Adrenal gland (tissue), 9 donors: ENCODE measurements at regions not wholly inside any gene's neighbourhood (a gene's known extent, or its start where the extent isn't known, plus 50 kb on each side); places are given as distances from the start of the nearest gene placed in this dataset.

Source experiments
- DNase-seq, 7 donors: peaks; one replicate each; pipeline ENCODE4 v3.0.0-alpha.2; 2019 to 2020
- H3K27ac ChIP-seq, 5 donors: fragments of 200-600 bp; sonication (generic) in 4 of 5; 1 replicate in 3 of 5; 2 replicates in 2 of 5; pipeline versions ENCODE4 v1.5.1 to v1.8.0; 2016 to 2020; ENCODE audit warnings: mild to moderate bottlenecking in 1 of 5
- H3K27me3 ChIP-seq: fragments of 200-600 bp; 2 replicates; pipeline ENCODE4 v1.8.0; 2021
- H3K36me3 ChIP-seq, 2 donors: fragments of 200-600 bp; replicated peaks in 1 of 2; 1 replicate in 1 of 2; 2 replicates in 1 of 2; pipeline versions ENCODE4 v1.5.1 to v1.8.0; 2018 to 2022
- H3K4me1 ChIP-seq, 2 donors: fragments of 200-600 bp; replicated peaks in 1 of 2; 1 replicate in 1 of 2; 2 replicates in 1 of 2; pipeline versions ENCODE4 v1.5.1 to v1.8.0; 2018 to 2021
- H3K4me3 ChIP-seq, 4 donors: fragments of 200-600 bp; sonication (generic) in 3 of 4; one replicate each; pipeline ENCODE4 v1.5.1; 2016 to 2018
- H3K9me3 ChIP-seq, 3 donors: fragments of 200-600 bp; sonication (generic) in 1 of 3; replicated peaks in 1 of 3; 1 replicate in 2 of 3; 2 replicates in 1 of 3; pipeline versions ENCODE4 v1.5.1 to v1.8.0; 2016 to 2021
- POLR2A ChIP-seq, 2 donors: fragments of 450-650 bp; IDR thresholded peaks; one replicate each; pipeline ENCODE4 v1.6.1; 2017; ENCODE audit warnings: antibody characterized with exemption in 2 of 2, mild to moderate bottlenecking in 2 of 2, moderate library complexity in 1 of 2
- WGBS, 4 donors: extraction: QIAGEN DNeasy Blood & Tissue Kit in 2 of 4; methylation state at CpG; one replicate each; pipeline versions ENCODE4 v1.1.5 to v1.1.7; 2013 to 2017; 5-methylcytosine and 5-hydroxymethylcytosine counted together
- intact Hi-C, 2 donors: fragments of 100-400 bp; cut with DNase I; formaldehyde crosslinking; loops; one replicate each; pipeline versions ENCODE4 v1.14.1 to v1.15.0; 2022 to 2023
- TF ChIP-seq, protein P1 (sequence below), 6 experiments: fragments of 450-650 bp in 4 of 6; fragments of 200-600 bp in 2 of 6; sonication (generic) in 1 of 6; IDR thresholded peaks; 1 replicate in 5 of 6; 2 replicates in 1 of 6; pipeline versions ENCODE4 v1.5.1 to v1.8.0; 2016 to 2021; ENCODE audit warnings: antibody characterized with exemption in 6 of 6, mild to moderate bottlenecking in 2 of 6, moderate library complexity in 1 of 6
- donor health status: healthy with polysubstance abuse.
- donor health status: Bipolar disorder and iron deficiency.
- donor health status: DM: yes; HTN: yes; CAD: no.
- donor health status: DM: no; HTN: no; CAD: no.
- donor health status: DM: no; HTN: no; CAD: no.

DNA sequence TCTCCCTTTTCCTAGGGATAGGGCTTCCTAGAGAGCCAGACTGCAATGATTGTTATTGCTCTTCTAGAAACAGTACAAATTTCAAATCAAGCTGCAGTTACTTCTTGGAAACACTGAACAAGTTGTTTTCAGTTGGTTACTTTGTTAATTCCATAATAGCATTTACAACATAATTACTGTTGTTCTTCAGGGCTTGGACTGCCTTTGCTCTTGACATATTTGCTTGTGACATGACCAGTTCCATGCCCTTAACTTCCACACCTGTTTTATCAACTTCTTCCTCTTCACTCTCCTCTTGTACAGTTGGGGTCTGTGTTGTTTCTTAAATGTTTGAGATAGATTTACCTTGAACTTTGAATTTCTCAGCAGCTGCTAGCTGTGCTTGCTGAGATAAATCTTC lies 104.4 kb downstream of the SEC23IP start:
- no peak for DNase-seq
- TF ChIP-seq, protein P1, sequence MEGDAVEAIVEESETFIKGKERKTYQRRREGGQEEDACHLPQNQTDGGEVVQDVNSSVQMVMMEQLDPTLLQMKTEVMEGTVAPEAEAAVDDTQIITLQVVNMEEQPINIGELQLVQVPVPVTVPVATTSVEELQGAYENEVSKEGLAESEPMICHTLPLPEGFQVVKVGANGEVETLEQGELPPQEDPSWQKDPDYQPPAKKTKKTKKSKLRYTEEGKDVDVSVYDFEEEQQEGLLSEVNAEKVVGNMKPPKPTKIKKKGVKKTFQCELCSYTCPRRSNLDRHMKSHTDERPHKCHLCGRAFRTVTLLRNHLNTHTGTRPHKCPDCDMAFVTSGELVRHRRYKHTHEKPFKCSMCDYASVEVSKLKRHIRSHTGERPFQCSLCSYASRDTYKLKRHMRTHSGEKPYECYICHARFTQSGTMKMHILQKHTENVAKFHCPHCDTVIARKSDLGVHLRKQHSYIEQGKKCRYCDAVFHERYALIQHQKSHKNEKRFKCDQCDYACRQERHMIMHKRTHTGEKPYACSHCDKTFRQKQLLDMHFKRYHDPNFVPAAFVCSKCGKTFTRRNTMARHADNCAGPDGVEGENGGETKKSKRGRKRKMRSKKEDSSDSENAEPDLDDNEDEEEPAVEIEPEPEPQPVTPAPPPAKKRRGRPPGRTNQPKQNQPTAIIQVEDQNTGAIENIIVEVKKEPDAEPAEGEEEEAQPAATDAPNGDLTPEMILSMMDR (IDR thresholded peaks at IDR 0.05), result no peak
- no peak for TF ChIP-seq POLR2A (IDR thresholded peaks at IDR 0.05)
- Histone ChIP-seq H3K4me3 (no peak overlapping the region), H3K27ac (no peak overlapping the region), H3K27me3 (no peaks in the 10 kb centered on the region), H3K36me3 (no peaks in the 10 kb centered on the region), H3K9me3 (no peaks in the 10 kb centered on the region), H3K4me1 (no peaks in the 10 kb centered on the region)
- intact Hi-C loops, result no loop called here

GRCh38 chr10:119997429-119997828 lies 104.9 kb downstream of the SEC23IP start:
- DNase-seq, result no peak
- TF ChIP-seq, protein P1 (IDR thresholded peaks at IDR 0.05), result no peak
- TF ChIP-seq POLR2A (IDR thresholded peaks at IDR 0.05), result no peak
- 61 to 88% (median 71%) methylated on average over 2 of the region's 2 CpGs for WGBS, 4 donors
- H3K4me1 ChIP-seq, result no peaks in the 10 kb centered on the region
- intact Hi-C loops, result no loop called here
- no peaks in the 10 kb centered on the region for H3K36me3 ChIP-seq
- no peak overlapping the region for H3K27ac ChIP-seq
- no peaks in the 10 kb centered on the region for H3K27me3 ChIP-seq
- H3K4me3 ChIP-seq, result no peak overlapping the region
- no peaks in the 10 kb centered on the region for H3K9me3 ChIP-seq

- no peak overlapping the region for H3K4me3 ChIP-seq
- no peaks in the 10 kb centered on the region for H3K4me1 ChIP-seq
- H3K9me3 ChIP-seq, result no peaks in the 10 kb centered on the region
- no peaks in the 10 kb centered on the region for H3K27me3 ChIP-seq
- DNase-seq, result no peak
- H3K27ac ChIP-seq, result no peak overlapping the region
- WGBS, 4 donors, result 73 to 85% (median 82%) methylated on average over 5 of the region's 5 CpGs
- no peak for TF ChIP-seq POLR2A (IDR thresholded peaks at IDR 0.05)
- TF ChIP-seq, protein P1 (IDR thresholded peaks at IDR 0.05), result no peak
- intact Hi-C loops, result no loop called here
- no peaks in the 10 kb centered on the region for H3K36me3 ChIP-seq
Measured at GRCh38 chr10:120002785-120003184, 110.3 kb downstream of the SEC23IP start.

- intact Hi-C loops, result no loop called here
- WGBS, 4 donors, result 46 to 53% (median 48%) methylated on average over 8 of the region's 8 CpGs
- no peak for DNase-seq
- TF ChIP-seq, protein P1 (IDR thresholded peaks at IDR 0.05), result no peak
- TF ChIP-seq POLR2A (IDR thresholded peaks at IDR 0.05), result no peak
- H3K27me3 ChIP-seq, result no peaks in the 10 kb centered on the region
- H3K36me3 ChIP-seq, result no peaks in the 10 kb centered on the region
- no peak overlapping the region for H3K27ac ChIP-seq
- H3K4me3 ChIP-seq, result no peak overlapping the region
- H3K4me1 ChIP-seq, result no peaks in the 10 kb centered on the region
- H3K9me3 ChIP-seq, result no peaks in the 10 kb centered on the region
Measured at GRCh38 chr10:120005207-120006201, 113.0 kb downstream of the SEC23IP start.
